T-cell (primary cell): ENCODE measurements at regions not wholly inside any gene's neighbourhood (a gene's known extent, or its start where the extent isn't known, plus 50 kb on each side); places are given as distances from the start of the nearest gene placed in this dataset.

ENCODE experiments used
- ATAC-seq, 4 experiments: fragments of 200-7000 bp in 3 of 4; fragments of 150-1000 bp in 1 of 4; cut with Tn5 transposase; replicated peaks in 1 of 4; 1 replicate in 3 of 4; 2 replicates in 1 of 4; pipeline ENCODE4 v1.10.0; 2021; ENCODE audit warnings: moderate library complexity in 3 of 4, mild to moderate bottlenecking in 2 of 4, moderate number of reproducible peaks in 1 of 4
- CTCF ChIA-PET, 2 donors: fragments of 300-600 bp; sonication (Branson Sonifier 250); formaldehyde crosslinking; loops; one replicate each; lab custom pipeline; 2022; ENCODE audit warnings: antibody characterized with exemption in 2 of 2; lab: Charles Lee
- POLR2A ChIA-PET, 2 donors: fragments of 300-600 bp; sonication (Branson Sonifier 250); formaldehyde crosslinking; loops; one replicate each; lab custom pipeline; 2022; ENCODE audit warnings: antibody characterized with exemption in 2 of 2; lab: Charles Lee
- DNase-seq, 35 experiments: peaks; one replicate each; pipeline versions ENCODE4 v3.0.0 to v3.0.0-alpha.2; 2013 to 2023
- H3K27ac ChIP-seq: one replicate; pipeline ENCODE4 v1.5.1; 2013; ENCODE audit warnings: low read length
- H3K27me3 ChIP-seq, 2 experiments: replicated peaks in 1 of 2; 1 replicate in 1 of 2; 2 replicates in 1 of 2; pipeline versions ENCODE4 v1.6.1 to v1.7.0; 2013; ENCODE audit warnings: low read length in 1 of 2, mixed read lengths in 1 of 2; ENCODE audit not compliant: control insufficient read depth in 2 of 2, insufficient read depth in 2 of 2; ENCODE audit errors: extremely low read depth in 1 of 2
- H3K36me3 ChIP-seq, 2 donors: 1 replicate in 1 of 2; 2 replicates in 1 of 2; pipeline versions ENCODE4 v1.6.1 to v1.7.0; 2013; ENCODE audit warnings: low read length in 1 of 2; ENCODE audit not compliant: control insufficient read depth in 2 of 2, insufficient read depth in 1 of 2; ENCODE audit errors: extremely low read depth in 1 of 2
- H3K4me1 ChIP-seq, 2 experiments: 1 replicate in 1 of 2; 2 replicates in 1 of 2; pipeline versions ENCODE4 v1.6.1 to v1.7.0; 2013; ENCODE audit warnings: low read length in 2 of 2, mixed read lengths in 1 of 2; ENCODE audit not compliant: insufficient read depth in 2 of 2, control insufficient read depth in 1 of 2; ENCODE audit errors: extremely low read depth in 1 of 2
- H3K4me3 ChIP-seq, 2 donors: 1 replicate in 1 of 2; 2 replicates in 1 of 2; pipeline versions ENCODE4 v1.5.1 to v1.7.0; 2013; ENCODE audit warnings: mild to moderate bottlenecking in 2 of 2, low read length in 1 of 2, moderate library complexity in 1 of 2; ENCODE audit not compliant: control insufficient read depth in 1 of 2; ENCODE audit errors: extremely low read depth in 1 of 2
- H3K9me3 ChIP-seq: 2 replicates; pipeline ENCODE4 v1.7.0; 2013
- H3K27ac Mint-ChIP-seq, 2 donors: one replicate each; pipeline ENCODE4 v1.8.0; 2020 to 2021; ENCODE audit warnings: mild to moderate bottlenecking in 2 of 2, mixed read lengths in 2 of 2
- H3K27me3 Mint-ChIP-seq, 2 donors: one replicate each; pipeline ENCODE4 v1.8.0; 2021 to 2022; ENCODE audit warnings: mixed read lengths in 2 of 2
- H3K36me3 Mint-ChIP-seq: one replicate; pipeline ENCODE4 v1.8.0; 2021; ENCODE audit warnings: mixed read lengths
- H3K4me1 Mint-ChIP-seq, 3 donors: one replicate each; pipeline ENCODE4 v1.8.0; 2020 to 2022; ENCODE audit warnings: mixed read lengths in 3 of 3, mild to moderate bottlenecking in 1 of 3
- H3K4me3 Mint-ChIP-seq, 3 donors: one replicate each; pipeline ENCODE4 v1.8.0; 2020 to 2022; ENCODE audit warnings: mild to moderate bottlenecking in 3 of 3, mixed read lengths in 3 of 3, moderate library complexity in 3 of 3
- H3K9me3 Mint-ChIP-seq, 3 donors: one replicate each; pipeline ENCODE4 v1.8.0; 2020 to 2022; ENCODE audit warnings: mixed read lengths in 3 of 3
- WGBS: methylation state at CpG from one replicate; pipeline ENCODE4 v1.1.5; 2013; ENCODE audit warnings: missing lambda C conversion rate; ENCODE audit not compliant: insufficient coverage; 5-methylcytosine and 5-hydroxymethylcytosine counted together

- DNase-seq, result peak in 1 of 35 experiments; percentile 20
These were observed 266.0 kb downstream of the ALG10 start for GRCh38 chr12:34287986-34288962.

DNA sequence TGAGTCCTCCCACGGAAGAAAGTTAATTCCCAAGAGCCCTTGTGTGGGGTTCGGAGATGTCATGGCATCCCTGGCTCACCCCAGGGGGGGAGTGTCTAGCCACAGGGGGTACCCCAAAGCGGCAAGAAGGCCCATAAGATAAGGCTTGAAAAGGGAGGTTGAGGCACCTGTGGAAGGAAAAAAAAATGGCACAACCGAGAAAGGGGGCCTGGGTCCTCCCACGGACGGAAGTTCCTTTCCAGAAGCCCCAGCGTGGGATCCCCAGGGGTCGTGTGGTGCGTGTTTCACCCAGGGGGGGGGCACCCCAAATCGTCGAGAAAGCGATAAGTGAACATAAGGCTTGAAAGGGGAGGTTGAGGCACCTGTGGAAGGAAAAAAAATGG is 266.7 kb downstream of the ALG10 start:
- WGBS, result 73% methylated on average over 6 of the region's 12 CpGs
- CTCF ChIA-PET, result no interaction called here
- ATAC-seq, result no peak

More at GRCh38 chr12:34287986-34288962, 266.0 kb downstream of the ALG10 start:
- 70% methylated on average over 18 of the region's 32 CpGs for WGBS
- H3K36me3 Mint-ChIP-seq, result no peaks in the 10 kb centered on the region
- no peak overlapping the region for H3K27ac Mint-ChIP-seq
- ChIA-PET CTCF (no interaction called here), POLR2A (no interaction called here)
- no peak overlapping the region for H3K27ac ChIP-seq
- H3K4me1 Mint-ChIP-seq, result no peaks in the 10 kb centered on the region
- H3K9me3 ChIP-seq, result no peaks in the 10 kb centered on the region
- H3K36me3 ChIP-seq, result no peaks in the 10 kb centered on the region
- H3K4me3 Mint-ChIP-seq, result no peak overlapping the region
- no peak for ATAC-seq
- no peaks in the 10 kb centered on the region for H3K4me1 ChIP-seq
- peaks cover 0 to 6% of the 10 kb centered on the region in 2 experiments for H3K27me3 ChIP-seq
- peak overlapping the region in 1 of 2 donors; percentile 15 for H3K4me3 ChIP-seq
- H3K27me3 Mint-ChIP-seq, result no peaks in the 10 kb centered on the region
- peaks cover 0 to 28% (median 23%) of the 10 kb centered on the region in 3 donors for H3K9me3 Mint-ChIP-seq

DNA sequence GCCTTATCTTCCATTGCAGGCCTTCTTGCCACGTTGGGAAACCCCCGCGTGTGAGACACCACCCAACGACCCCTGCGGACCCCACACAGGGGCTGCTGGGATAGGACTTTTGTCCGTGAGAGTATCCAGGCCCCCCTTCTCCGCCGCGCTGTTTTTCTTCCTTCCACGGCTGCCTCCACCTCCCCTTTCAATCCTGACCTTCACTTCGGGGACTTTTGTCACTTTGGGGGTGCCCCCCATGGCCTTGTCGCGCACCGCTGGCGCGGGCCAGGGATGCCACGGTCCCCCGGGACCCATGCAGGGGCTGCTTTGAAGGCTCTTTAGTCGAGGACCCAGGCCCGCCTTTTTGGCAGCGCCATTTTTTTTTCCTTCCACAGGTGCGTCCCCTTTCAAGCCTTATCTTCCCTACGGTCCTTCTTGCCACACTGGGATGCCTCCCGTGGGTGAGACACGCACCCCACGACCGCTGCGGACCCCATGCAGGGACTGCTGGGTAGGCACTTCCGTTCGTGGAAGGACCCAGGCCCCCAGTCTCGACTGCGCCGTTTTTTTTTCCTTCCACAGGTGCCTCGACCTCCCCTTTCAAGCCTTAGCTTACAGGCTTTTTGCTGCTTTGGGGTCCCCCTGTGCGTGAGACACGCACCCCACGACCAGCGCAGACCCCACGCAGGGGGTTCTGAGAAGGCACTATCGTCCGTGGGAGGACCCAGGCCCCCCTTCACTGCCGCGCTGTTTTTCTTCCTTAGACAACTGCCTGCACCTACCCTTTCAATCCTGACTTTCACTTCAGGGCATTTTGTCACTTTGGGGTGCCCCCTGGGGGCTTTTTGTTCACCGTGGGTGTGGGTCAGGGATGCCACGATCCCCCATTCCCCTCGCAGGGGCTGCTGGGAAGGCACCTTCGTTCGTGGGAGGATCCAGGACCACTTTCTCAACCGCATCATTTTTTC is 267.4 kb downstream of the ALG10 start:
- H3K4me3 Mint-ChIP-seq, result no peak overlapping the region
- ChIA-PET CTCF (no interaction called here), POLR2A (no interaction called here)
- no peak overlapping the region for H3K27ac Mint-ChIP-seq
- H3K4me3 ChIP-seq, result no peak overlapping the region
- no peaks in the 10 kb centered on the region for H3K4me1 ChIP-seq
- WGBS, result 60% methylated on average over 43 of the region's 49 CpGs
- peaks cover 0 to 24% (median 24%) of the 10 kb centered on the region in 3 donors for H3K9me3 Mint-ChIP-seq
- no peaks in the 10 kb centered on the region for H3K9me3 ChIP-seq
- DNase-seq, result peak in 1 of 35 experiments; percentile 18
- H3K4me1 Mint-ChIP-seq, result no peaks in the 10 kb centered on the region
- no peaks in the 10 kb centered on the region for H3K36me3 Mint-ChIP-seq
- no peak overlapping the region for H3K27ac ChIP-seq
- H3K27me3 Mint-ChIP-seq, result no peaks in the 10 kb centered on the region
- peaks cover 0 to 11% of the 10 kb centered on the region in 2 experiments for H3K27me3 ChIP-seq
- no peaks in the 10 kb centered on the region for H3K36me3 ChIP-seq
- no peak for ATAC-seq

More for the DNA sequence above, 266.7 kb downstream of the ALG10 start:
- Mint-ChIP-seq H3K4me1 (no peaks in the 10 kb centered on the region), H3K4me3 (no peak overlapping the region), H3K36me3 (no peaks in the 10 kb centered on the region), H3K9me3 (peaks cover 0 to 24% (median 24%) of the 10 kb centered on the region in 3 donors), H3K27me3 (no peaks in the 10 kb centered on the region), H3K27ac (no peak overlapping the region)
- no peaks in the 10 kb centered on the region for H3K4me1 ChIP-seq
- no peaks in the 10 kb centered on the region for H3K9me3 ChIP-seq
- H3K27me3 ChIP-seq, result peaks cover 0 to 7% of the 10 kb centered on the region in 2 experiments
- POLR2A ChIA-PET, result no interaction called here
- no peaks in the 10 kb centered on the region for H3K36me3 ChIP-seq
- no peak overlapping the region for H3K27ac ChIP-seq
- DNase-seq, result peak in 1 of 35 experiments; percentile 18
- H3K4me3 ChIP-seq, result peak overlapping the region in 1 of 2 donors; percentile 15

- no peak overlapping the region for H3K4me3 Mint-ChIP-seq
- H3K27ac Mint-ChIP-seq, result no peak overlapping the region
- ChIA-PET POLR2A (no interaction called here), CTCF (no interaction called here)
- Histone ChIP-seq H3K9me3 (no peaks in the 10 kb centered on the region), H3K27me3 (peaks cover 0 to 19% of the 10 kb centered on the region in 2 experiments), H3K4me1 (no peaks in the 10 kb centered on the region), H3K27ac (no peak overlapping the region), H3K36me3 (no peaks in the 10 kb centered on the region), H3K4me3 (no peak overlapping the region)
- no peak for ATAC-seq
- no peaks in the 10 kb centered on the region for H3K36me3 Mint-ChIP-seq
- 66% methylated on average over 27 of the region's 27 CpGs for WGBS
- peak in 1 of 35 experiments; percentile 13 for DNase-seq
- no peaks in the 10 kb centered on the region for H3K4me1 Mint-ChIP-seq
- H3K27me3 Mint-ChIP-seq, result no peaks in the 10 kb centered on the region
- H3K9me3 Mint-ChIP-seq, result peaks cover 0 to 30% (median 28%) of the 10 kb centered on the region in 3 donors
These were observed 268.2 kb downstream of the ALG10 start for GRCh38 chr12:34290381-34290995.

- ChIA-PET CTCF (no interaction called here), POLR2A (no interaction called here)
- H3K9me3 Mint-ChIP-seq, result peaks cover 0 to 33% (median 24%) of the 10 kb centered on the region in 3 donors
- H3K4me3 Mint-ChIP-seq, result no peak overlapping the region
- no peaks in the 10 kb centered on the region for H3K4me1 ChIP-seq
- H3K9me3 ChIP-seq, result no peaks in the 10 kb centered on the region
- 81% methylated on average over 15 of the region's 17 CpGs for WGBS
- DNase-seq, result peak in 1 of 35 experiments; percentile 13
- no peaks in the 10 kb centered on the region for H3K27me3 Mint-ChIP-seq
- no peak for ATAC-seq
- no peaks in the 10 kb centered on the region for H3K36me3 Mint-ChIP-seq
- H3K4me3 ChIP-seq, result no peak overlapping the region
- peaks cover 0 to 23% of the 10 kb centered on the region in 2 experiments for H3K27me3 ChIP-seq
- no peak overlapping the region for H3K27ac ChIP-seq
- H3K4me1 Mint-ChIP-seq, result no peaks in the 10 kb centered on the region
- H3K27ac Mint-ChIP-seq, result no peak overlapping the region
- no peaks in the 10 kb centered on the region for H3K36me3 ChIP-seq
These were observed 268.7 kb downstream of the ALG10 start for GRCh38 chr12:34291001-34291400.

DNA sequence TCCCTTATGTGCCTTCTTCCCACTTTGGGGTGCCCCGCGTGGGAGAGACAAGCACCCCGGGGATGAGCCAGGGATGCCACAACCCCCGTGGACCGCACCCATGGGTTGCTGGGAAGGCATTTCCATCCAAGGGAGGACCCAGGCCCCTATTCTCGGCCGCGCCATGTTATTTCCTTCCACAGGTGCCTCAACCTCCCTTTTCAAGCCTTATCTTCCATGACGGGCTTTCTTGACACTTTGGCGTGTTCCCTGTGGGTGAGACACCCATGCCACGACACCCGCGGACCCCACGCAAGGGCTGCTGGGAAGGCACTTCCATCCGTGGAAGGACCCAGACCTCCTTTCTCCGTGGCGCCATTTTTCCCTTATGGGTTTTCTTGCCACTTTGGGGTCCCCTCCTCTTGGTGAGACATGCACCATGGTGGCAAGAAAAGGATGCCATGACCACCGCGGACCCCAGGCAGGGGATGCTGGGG is 269.2 kb downstream of the ALG10 start:
- peaks cover 0 to 38% (median 21%) of the 10 kb centered on the region in 3 donors for H3K9me3 Mint-ChIP-seq
- H3K4me3 ChIP-seq, result no peak overlapping the region
- H3K27me3 ChIP-seq, result peaks cover 0 to 20% of the 10 kb centered on the region in 2 experiments
- H3K27ac Mint-ChIP-seq, result no peak overlapping the region
- no peaks in the 10 kb centered on the region for H3K4me1 Mint-ChIP-seq
- CTCF ChIA-PET, result no interaction called here
- WGBS, result 90% methylated on average over 16 of the region's 19 CpGs
- DNase-seq, result no peak
- POLR2A ChIA-PET, result no interaction called here
- no peaks in the 10 kb centered on the region for H3K36me3 ChIP-seq
- H3K36me3 Mint-ChIP-seq, result no peaks in the 10 kb centered on the region
- H3K27me3 Mint-ChIP-seq, result no peaks in the 10 kb centered on the region
- no peaks in the 10 kb centered on the region for H3K4me1 ChIP-seq
- ATAC-seq, result no peak
- H3K9me3 ChIP-seq, result no peaks in the 10 kb centered on the region
- no peak overlapping the region for H3K4me3 Mint-ChIP-seq
- H3K27ac ChIP-seq, result no peak overlapping the region
